ENCODE measurements at regions not wholly inside any gene's neighbourhood (a gene's known extent, or its start where the extent isn't known, plus 50 kb on each side); places are given as distances from the start of the nearest gene placed in this dataset.

DNA sequence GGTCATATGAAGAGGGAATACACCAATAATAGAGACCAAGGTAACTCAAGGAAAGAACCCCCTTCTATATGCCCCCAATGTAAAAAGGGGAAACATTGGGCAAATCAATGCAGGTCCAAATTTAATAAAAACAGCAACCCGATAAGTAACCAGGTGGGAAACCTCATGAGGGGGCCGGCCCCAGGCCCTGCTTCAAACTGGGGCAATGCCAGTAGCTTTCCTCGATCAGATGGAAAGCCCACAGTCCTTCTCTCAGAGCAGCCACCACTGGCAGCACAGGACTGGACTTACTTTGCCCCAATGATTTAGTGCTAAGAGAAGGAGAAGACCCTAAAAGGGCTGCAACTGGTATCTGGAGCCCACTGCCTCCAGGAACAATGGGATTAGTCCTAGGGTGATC lies 65.6 kb upstream of the ASCC3 start:
- no peak overlapping the region for H3K27ac Mint-ChIP-seq
- Histone ChIP-seq H4K20me1 (replicated peaks; ENCODE audit: insufficient read depth) (no peaks in the 10 kb centered on the region), H2AFZ (no peak overlapping the region), H3K4me1 (ENCODE audit: insufficient read depth) (no peaks in the 10 kb centered on the region), H3F3A (replicated peaks; ENCODE audit: low read depth) (no peaks in the 10 kb centered on the region), H3K4me2 (no peak overlapping the region), H3K27me3 (ENCODE audit: insufficient read depth) (no peaks in the 10 kb centered on the region), H3K36me3 (ENCODE audit: insufficient read depth) (no peaks in the 10 kb centered on the region; the same call in 1 of the 2 replicates), H3K9me2 (ENCODE audit: insufficient read depth) (no peaks in the 10 kb centered on the region), H3K4me3 (no peak overlapping the region), H3K27ac (ENCODE audit: low read depth) (no peak overlapping the region), H3K79me2 (replicated peaks; ENCODE audit: insufficient read depth) (no peaks in the 10 kb centered on the region)
- TF ChIP-seq STAT1 (IDR thresholded peaks at IDR 0.05; ENCODE audit: unreplicated experiment) (no peak), REST (IDR thresholded peaks at IDR 0.05; ENCODE audit: unreplicated experiment) (no peak), EZH2phosphoT487 (IDR thresholded peaks at IDR 0.05; ENCODE audit: unreplicated experiment) (no peak), ZNF331 (CRISPR knock-in tag; IDR thresholded peaks at IDR 0.05; ENCODE audit: low read depth) (no peak), JUNB (IDR thresholded peaks at IDR 0.05; ENCODE audit: unreplicated experiment) (no peak), NANOG (IDR thresholded peaks at IDR 0.05; ENCODE audit: borderline replicate concordance) (no peak), EZH2 (IDR thresholded peaks at IDR 0.05; ENCODE audit: low read depth, unreplicated experiment) (no peak), CTCF (conservative IDR thresholded peaks at IDR 0.05; ENCODE audit: low read depth in 2 of 2) (no peak), ZNF114 (CRISPR knock-in tag; IDR thresholded peaks at IDR 0.05) (no peak), ETS1 (IDR thresholded peaks at IDR 0.05) (no peak), CREB1 (CRISPR knock-in tag; IDR thresholded peaks at IDR 0.05; ENCODE audit: low read depth) (no peak), ZNF462 (CRISPR knock-in tag; IDR thresholded peaks at IDR 0.05) (no peak), POLR2AphosphoS5 (IDR thresholded peaks at IDR 0.05; ENCODE audit: low read depth) (no peak)
- DNase-seq (ENCODE audit: low spot score) (no peak), ATAC-seq (no peak)
- H3K9me3 Mint-ChIP-seq: peaks cover 32% of the 10 kb centered on the region
- no peaks in the 10 kb centered on the region; the same call in 2 of the 3 replicates for H3K4me1 Mint-ChIP-seq
- peaks cover 16% of the 10 kb centered on the region; the same call in 2 of the 3 replicates for H3K36me3 Mint-ChIP-seq (ENCODE audit: low read depth)
- H3K4me3 Mint-ChIP-seq: no peak overlapping the region
- H3K27me3 Mint-ChIP-seq (ENCODE audit: insufficient read depth, low read depth, poor library complexity): no peaks in the 10 kb centered on the region
